HepG2 (cell line): ENCODE measurements at regions not wholly inside any gene's neighbourhood (a gene's known extent, or its start where the extent isn't known, plus 50 kb on each side); places are given as distances from the start of the nearest gene placed in this dataset.

Experiments
- ATAC-seq: fragments of 200-7000 bp; cut with Tn5 transposase; 3 replicates; pipeline ENCODE4 v1.9.1; 2020; ENCODE audit warnings: mild to moderate bottlenecking, moderate library complexity
- BruUV-seq: library from RNA; stranded (reverse); fragments of 400-500 nt; replicated peaks from 2 replicates; lab custom pipeline; 2021; lab: Mats Ljungman, UMichigan
- CTCF ChIA-PET: fragments of 300-600 bp; formaldehyde crosslinking; extraction: SDS; loops from one replicate; lab custom pipeline; 2021; ENCODE audit warnings: low total read pairs, inconsistent platforms, low intra/inter-chr PET ratio; lab: Yijun Ruan, JAX
- POLR2A ChIA-PET: fragments of 350-600 bp; sonication (Branson Sonifier 250); formaldehyde crosslinking; loops from one replicate; lab custom pipeline; 2020; ENCODE audit warnings: antibody characterized with exemption, inconsistent platforms; lab: Yijun Ruan, JAX
- DNase-seq: peaks from one replicate; pipeline ENCODE4 v3.0.0-alpha.2; 2015; ENCODE audit warnings: low spot score
- FAIRE-seq: peaks from 3 replicates; lab custom pipeline; 2011; peaks lifted over from hg19 to GRCh38; lab: Jason Lieb, UNC
- H2AFZ ChIP-seq: one replicate; pipeline ENCODE4 v1.6.1; 2011; ENCODE audit warnings: low read length, inconsistent platforms
- H3K27ac ChIP-seq: fragments of 300-600 bp; 3 replicates; pipeline ENCODE4 v1.8.0; 2011; ENCODE audit warnings: mixed run types, mild to moderate bottlenecking, mixed read lengths, low read length, inconsistent platforms; ENCODE audit not compliant: insufficient read depth; ENCODE audit errors: extremely low read length
- H3K27me3 ChIP-seq, 2 experiments: fragments of 200-600 bp in 1 of 2; 2 replicates in 1 of 2; 3 replicates in 1 of 2; pipeline versions ENCODE4 v1.6.0 to v1.8.0; 2011; ENCODE audit warnings: low read length in 2 of 2, mild to moderate bottlenecking in 2 of 2, moderate library complexity in 2 of 2, inconsistent platforms in 1 of 2; ENCODE audit not compliant: insufficient read depth in 2 of 2, control insufficient read depth in 1 of 2
- H3K36me3 ChIP-seq, 2 experiments: fragments of 200-600 bp in 1 of 2; replicated peaks in 1 of 2; 2 replicates in 1 of 2; 3 replicates in 1 of 2; pipeline versions ENCODE4 v1.5.1 to v1.8.0; 2011; ENCODE audit warnings: low read length in 2 of 2, inconsistent platforms in 1 of 2; ENCODE audit not compliant: insufficient read depth in 2 of 2, control insufficient read depth in 1 of 2
- H3K4me1 ChIP-seq: 2 replicates; pipeline ENCODE4 v1.5.1; 2012; ENCODE audit warnings: low read length, inconsistent platforms; ENCODE audit not compliant: insufficient read depth
- H3K4me2 ChIP-seq: 2 replicates; pipeline ENCODE4 v1.6.0; 2011; ENCODE audit warnings: low read depth, low read length, inconsistent platforms
- H3K4me3 ChIP-seq, 3 experiments: fragments of 200-600 bp in 1 of 3; sonication (generic), shearing (Covaris generic) in 1 of 3; replicated peaks in 1 of 3; 2 replicates each; pipeline ENCODE4 v1.5.1; 2011 to 2016; ENCODE audit warnings: low read length in 3 of 3, inconsistent platforms in 2 of 3, low read depth in 2 of 3, mild to moderate bottlenecking in 2 of 3, control low read depth in 1 of 3, mixed read lengths in 1 of 3; ENCODE audit not compliant: insufficient read depth in 1 of 3
- H3K79me2 ChIP-seq: one replicate; pipeline ENCODE4 v1.6.1; 2011; ENCODE audit warnings: low read length, inconsistent platforms; ENCODE audit not compliant: insufficient read depth
- H3K9ac ChIP-seq: 2 replicates; pipeline ENCODE4 v1.6.0; 2011; ENCODE audit warnings: mild to moderate bottlenecking, low read depth, low read length, inconsistent platforms; ENCODE audit not compliant: insufficient read depth
- H3K9me3 ChIP-seq: 2 replicates; pipeline ENCODE4 v1.5.1; 2012; ENCODE audit warnings: mild to moderate bottlenecking, low read length
- H4K20me1 ChIP-seq: 2 replicates; pipeline ENCODE4 v1.6.0; 2011; ENCODE audit warnings: inconsistent platforms, mild to moderate bottlenecking, low read length, moderate library complexity; ENCODE audit not compliant: insufficient read depth
- ATF7-NPFF ChIP-seq: sonication (generic); formaldehyde crosslinking; IDR thresholded peaks from 2 replicates; pipeline ENCODE4 v1.8.1; 2023; ENCODE audit warnings: mild to moderate bottlenecking, low read depth, missing genetic modification reagents, moderate library complexity
- CHCHD3 ChIP-seq: sonication (generic); formaldehyde crosslinking; IDR thresholded peaks from 2 replicates; pipeline ENCODE4 v1.8.0; 2022; ENCODE audit warnings: mild to moderate bottlenecking, missing genetic modification reagents, moderate library complexity
- CHD2 ChIP-seq: IDR thresholded peaks from 2 replicates; pipeline ENCODE4 v1.6.1; 2011; ENCODE audit warnings: low read depth, low read length, improper control_type of control experiment
- GABPB1 ChIP-seq: IDR thresholded peaks from 2 replicates; pipeline ENCODE4 v1.6.1; 2016; ENCODE audit warnings: mild to moderate bottlenecking, missing genetic modification reagents, moderate library complexity, missing compliant biosample characterization
- GPN1 ChIP-seq: sonication (generic); formaldehyde crosslinking; IDR thresholded peaks from 2 replicates; pipeline ENCODE4 v1.5.1; 2020; ENCODE audit warnings: missing genetic modification reagents, borderline replicate concordance
- POLR2AphosphoS5 ChIP-seq: IDR thresholded peaks from 2 replicates; pipeline ENCODE4 v1.6.1; 2012; ENCODE audit warnings: low read depth, low read length
- SNAI1 ChIP-seq: sonication (generic); formaldehyde crosslinking; IDR thresholded peaks from 2 replicates; pipeline ENCODE4 v1.5.0; 2020; ENCODE audit warnings: mild to moderate bottlenecking, missing genetic modification reagents, borderline replicate concordance
- ZNF121 ChIP-seq: sonication (generic); formaldehyde crosslinking; IDR thresholded peaks from 2 replicates; pipeline ENCODE4 v1.5.0; 2020; ENCODE audit warnings: mild to moderate bottlenecking, missing genetic modification reagents
- ZNF138 ChIP-seq: sonication (generic); formaldehyde crosslinking; IDR thresholded peaks from 2 replicates; pipeline ENCODE4 v1.5.0; 2020; ENCODE audit warnings: mild to moderate bottlenecking, low read depth, missing genetic modification reagents
- ZNF263 ChIP-seq: sonication (generic); formaldehyde crosslinking; IDR thresholded peaks from 2 replicates; pipeline ENCODE4 v1.4.0; 2020; ENCODE audit warnings: missing genetic modification reagents
- ZNF703 ChIP-seq: sonication (generic); formaldehyde crosslinking; IDR thresholded peaks from 2 replicates; pipeline ENCODE4 v1.5.1; 2020; ENCODE audit warnings: missing genetic modification reagents, mild to moderate bottlenecking, moderate library complexity, borderline replicate concordance
- ZNF749 ChIP-seq: sonication (generic); formaldehyde crosslinking; IDR thresholded peaks from 2 replicates; pipeline ENCODE4 v1.8.0; 2022; ENCODE audit warnings: mild to moderate bottlenecking, missing genetic modification reagents, moderate library complexity, borderline replicate concordance
- ZNF782 ChIP-seq: sonication (generic); formaldehyde crosslinking; IDR thresholded peaks from 2 replicates; pipeline ENCODE4 v1.4.0; 2020; ENCODE audit warnings: missing genetic modification reagents, mild to moderate bottlenecking, borderline replicate concordance
- WGBS: methylation state at CpG from one replicate; pipeline ENCODE4 v1.1.6; 2017; ENCODE audit warnings: low lambda C conversion rate; 5-methylcytosine and 5-hydroxymethylcytosine counted together
- in situ Hi-C: cut with HindIII; loops from 2 replicates; pipeline ENCODE4 v1.10.0; 2017; ENCODE audit warnings: low pct_unique_long_range_greater_than_20kb; ENCODE audit not compliant: extremely low pct_ligation_motif_present
- intact Hi-C: fragments of 100-400 bp; cut with micrococcal nuclease; formaldehyde crosslinking; loops from one replicate; pipeline ENCODE4 v1.10.0; 2022; ENCODE audit not compliant: unreplicated experiment
- TF ChIP-seq, protein P1 (sequence below): IDR thresholded peaks from 2 replicates; pipeline ENCODE4 v1.6.1; 2016; ENCODE audit warnings: missing genetic modification reagents, missing compliant biosample characterization
- TF ChIP-seq, protein P2 (sequence below), 2 experiments: fragments of 450-650 bp in 1 of 2; sonication (generic) in 1 of 2; formaldehyde crosslinking; IDR thresholded peaks; 2 replicates each; pipeline versions ENCODE4 v1.5.0 to v1.8.0; 2020 to 2022; ENCODE audit warnings: mild to moderate bottlenecking in 1 of 2, missing genetic modification reagents in 1 of 2
- TF ChIP-seq, protein P3 (sequence below): sonication (generic); formaldehyde crosslinking; conservative IDR thresholded peaks from 2 replicates; pipeline ENCODE4 v1.5.0; 2020; ENCODE audit warnings: missing genetic modification reagents

DNA sequence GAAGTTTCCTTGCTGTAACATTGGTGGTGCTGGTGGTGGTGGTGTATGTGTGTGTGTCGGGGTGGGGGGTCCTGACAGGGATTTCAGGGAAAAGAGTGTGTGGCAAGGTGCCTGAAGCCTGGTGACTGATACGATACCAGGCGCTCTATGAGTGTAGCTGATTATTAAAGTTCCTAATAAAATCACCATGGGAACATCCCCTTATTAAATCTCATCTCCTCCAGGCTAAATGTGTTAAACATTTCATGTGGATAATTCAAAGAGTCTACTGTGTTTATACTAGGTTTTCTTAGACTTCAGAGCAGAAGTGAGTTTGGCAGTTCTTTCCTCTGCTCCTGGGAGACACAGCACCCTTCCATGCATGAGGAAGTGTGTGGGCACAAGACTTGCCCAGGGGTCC, 82.0 kb downstream of the THNSL2 start (continued):
- no peak for TF ChIP-seq POLR2AphosphoS5
- no peak for TF ChIP-seq ZNF703

DNA sequence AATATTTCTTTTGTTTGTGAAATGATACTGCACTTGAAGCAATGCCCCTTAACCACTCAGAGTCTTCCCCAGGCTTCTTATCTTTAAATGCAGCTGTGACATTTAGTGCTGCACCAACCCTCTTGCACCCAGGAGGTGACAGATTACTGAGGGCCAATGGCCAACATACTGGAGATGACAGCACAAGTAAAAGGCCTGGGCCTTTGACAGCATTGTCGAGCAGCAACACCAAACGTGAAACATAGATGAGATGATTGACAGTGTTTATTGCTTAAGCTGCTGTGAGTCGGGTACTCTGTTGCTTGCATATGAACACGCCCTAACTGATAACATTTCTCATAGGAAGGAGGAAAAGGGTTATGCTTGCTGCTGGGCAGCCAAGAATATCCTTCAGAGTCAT, 80.3 kb downstream of the THNSL2 start:
- no TSS peak for BruUV-seq
- Histone ChIP-seq H2AFZ (no peak overlapping the region), H3K9me3 (no peaks in the 10 kb centered on the region), H3K4me1 (peaks cover 8% of the 10 kb centered on the region), H3K36me3 (no peaks in the 10 kb centered on the region), H3K27me3 (peaks cover 0 to 49% of the 10 kb centered on the region in 2 experiments; a peak in 4 of 5 replicates), H3K4me3 (no peak overlapping the region), H3K4me2 (no peak overlapping the region), H4K20me1 (no peaks in the 10 kb centered on the region), H3K27ac (no peak overlapping the region), H3K79me2 (no peaks in the 10 kb centered on the region), H3K9ac (no peak overlapping the region)
- ChIA-PET POLR2A (no interaction called here), CTCF (no interaction called here)
- intact Hi-C loops (no loop called here), in situ Hi-C loops (no loop called here)
- WGBS = 0% methylated on average over 4 of the region's 4 CpGs
- no peak for FAIRE-seq
- DNase-seq = no peak
- TF ChIP-seq GPN1 (no peak), ZNF749 (CRISPR knock-in tag) (no peak), SNAI1 (CRISPR knock-in tag) (no peak), GABPB1 (CRISPR knock-in tag) (no peak), ZNF782 (CRISPR knock-in tag) (no peak), ATF7-NPFF (CRISPR knock-in tag) (no peak), ZNF121 (CRISPR knock-in tag) (no peak), ZNF263 (CRISPR knock-in tag) (no peak), ZNF138 (CRISPR knock-in tag) (no peak), CHCHD3 (no peak), CHD2 (no peak)
- TF ChIP-seq, protein P1, sequence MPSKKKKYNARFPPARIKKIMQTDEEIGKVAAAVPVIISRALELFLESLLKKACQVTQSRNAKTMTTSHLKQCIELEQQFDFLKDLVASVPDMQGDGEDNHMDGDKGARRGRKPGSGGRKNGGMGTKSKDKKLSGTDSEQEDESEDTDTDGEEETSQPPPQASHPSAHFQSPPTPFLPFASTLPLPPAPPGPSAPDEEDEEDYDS (CRISPR knock-in tag) = no peak
- TF ChIP-seq, protein P2, sequence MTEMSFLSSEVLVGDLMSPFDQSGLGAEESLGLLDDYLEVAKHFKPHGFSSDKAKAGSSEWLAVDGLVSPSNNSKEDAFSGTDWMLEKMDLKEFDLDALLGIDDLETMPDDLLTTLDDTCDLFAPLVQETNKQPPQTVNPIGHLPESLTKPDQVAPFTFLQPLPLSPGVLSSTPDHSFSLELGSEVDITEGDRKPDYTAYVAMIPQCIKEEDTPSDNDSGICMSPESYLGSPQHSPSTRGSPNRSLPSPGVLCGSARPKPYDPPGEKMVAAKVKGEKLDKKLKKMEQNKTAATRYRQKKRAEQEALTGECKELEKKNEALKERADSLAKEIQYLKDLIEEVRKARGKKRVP (CRISPR knock-in tag; IDR thresholded peaks at IDR 0.05) = no peak
- TF ChIP-seq, protein P3, sequence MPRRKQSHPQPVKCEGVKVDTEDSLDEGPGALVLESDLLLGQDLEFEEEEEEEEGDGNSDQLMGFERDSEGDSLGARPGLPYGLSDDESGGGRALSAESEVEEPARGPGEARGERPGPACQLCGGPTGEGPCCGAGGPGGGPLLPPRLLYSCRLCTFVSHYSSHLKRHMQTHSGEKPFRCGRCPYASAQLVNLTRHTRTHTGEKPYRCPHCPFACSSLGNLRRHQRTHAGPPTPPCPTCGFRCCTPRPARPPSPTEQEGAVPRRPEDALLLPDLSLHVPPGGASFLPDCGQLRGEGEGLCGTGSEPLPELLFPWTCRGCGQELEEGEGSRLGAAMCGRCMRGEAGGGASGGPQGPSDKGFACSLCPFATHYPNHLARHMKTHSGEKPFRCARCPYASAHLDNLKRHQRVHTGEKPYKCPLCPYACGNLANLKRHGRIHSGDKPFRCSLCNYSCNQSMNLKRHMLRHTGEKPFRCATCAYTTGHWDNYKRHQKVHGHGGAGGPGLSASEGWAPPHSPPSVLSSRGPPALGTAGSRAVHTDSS (CRISPR knock-in tag) = no peak
- ATAC-seq = no peak
